IPS DF 4.7 (cell line): ENCODE measurements at regions not wholly inside any gene's neighbourhood (a gene's known extent, or its start where the extent isn't known, plus 50 kb on each side); places are given as distances from the start of the nearest gene placed in this dataset.
"Not testable (repeated sequence)": the region's sequence is repeated elsewhere in the genome, so short reads cannot be mapped to it uniquely, and the experiment has no call there.

Experiments
- DNase-seq: peaks from one replicate; pipeline ENCODE4 v3.0.0-alpha.2; 2013; ENCODE audit warnings: low spot score; ENCODE audit errors: extremely low read depth

DNA sequence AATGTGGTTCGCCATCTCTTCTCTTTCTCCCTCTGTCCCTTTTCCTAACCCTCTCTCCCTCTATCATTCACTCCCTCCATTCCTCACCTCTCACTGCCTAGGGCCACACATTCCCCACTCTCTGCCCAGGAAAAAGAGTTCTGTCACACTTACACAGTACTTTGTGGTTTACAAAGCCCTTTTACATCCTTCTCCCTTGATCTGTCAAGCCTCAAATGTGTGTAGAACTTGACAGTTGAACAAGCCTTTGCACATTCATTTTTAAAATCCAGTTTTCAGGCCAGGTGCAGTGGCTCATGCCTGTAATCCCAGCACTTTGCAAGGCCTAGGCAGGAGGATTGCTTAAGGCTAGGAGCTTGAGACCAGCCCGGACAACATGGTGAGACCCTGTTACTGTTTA is 156.3 kb downstream of the VSIG4 start:
- no peak for DNase-seq

- DNase-seq: no peak
Measured at GRCh38 chrX:65879977-65880799, 159.7 kb downstream of the VSIG4 start.

DNA sequence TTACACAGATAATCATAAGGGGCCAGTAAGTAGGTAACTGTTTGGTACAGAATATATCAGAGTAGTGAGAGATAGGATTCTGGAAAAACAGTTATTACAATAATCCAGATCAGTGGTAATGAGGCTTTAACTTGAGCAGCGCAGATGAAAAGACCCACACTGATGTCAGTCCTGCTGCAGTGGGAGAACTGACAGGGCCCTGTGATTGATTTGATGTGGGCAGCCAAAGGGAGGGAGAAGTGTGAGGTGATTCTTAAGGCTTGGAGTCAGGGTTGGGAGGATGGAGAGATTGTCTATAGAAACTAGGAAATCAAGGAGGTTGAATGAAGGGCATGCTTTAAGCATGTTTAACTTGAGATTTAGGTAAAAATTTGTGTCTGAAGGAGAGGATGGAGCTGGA is 161.4 kb downstream of the VSIG4 start:
- no peak for DNase-seq

- no peak for DNase-seq
Measured at GRCh38 chrX:65877953-65878352, 161.9 kb downstream of the VSIG4 start.

GRCh38 chrX:65875614-65876013 is 164.3 kb downstream of the VSIG4 start:
- DNase-seq: not testable (repeated sequence)

DNA sequence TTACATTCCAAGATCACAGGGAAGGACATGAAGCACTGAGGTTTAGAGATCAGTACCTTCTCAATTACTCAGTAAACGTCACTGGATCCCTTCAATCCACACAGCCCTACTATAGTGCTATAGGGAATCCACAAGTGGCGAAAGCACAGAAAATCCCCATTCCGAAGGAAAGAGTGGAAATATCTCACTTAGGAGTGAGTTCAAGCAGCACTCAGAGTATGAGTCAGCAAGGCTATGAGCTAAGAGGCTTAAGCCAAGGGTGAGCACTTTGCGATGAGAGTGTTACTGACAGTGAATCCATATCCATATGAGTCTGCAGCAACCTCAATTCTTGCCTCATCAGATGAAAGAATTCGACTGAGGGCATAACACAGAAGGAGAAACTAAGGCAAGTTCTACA is 165.1 kb downstream of the VSIG4 start:
- DNase-seq: no peak

DNA sequence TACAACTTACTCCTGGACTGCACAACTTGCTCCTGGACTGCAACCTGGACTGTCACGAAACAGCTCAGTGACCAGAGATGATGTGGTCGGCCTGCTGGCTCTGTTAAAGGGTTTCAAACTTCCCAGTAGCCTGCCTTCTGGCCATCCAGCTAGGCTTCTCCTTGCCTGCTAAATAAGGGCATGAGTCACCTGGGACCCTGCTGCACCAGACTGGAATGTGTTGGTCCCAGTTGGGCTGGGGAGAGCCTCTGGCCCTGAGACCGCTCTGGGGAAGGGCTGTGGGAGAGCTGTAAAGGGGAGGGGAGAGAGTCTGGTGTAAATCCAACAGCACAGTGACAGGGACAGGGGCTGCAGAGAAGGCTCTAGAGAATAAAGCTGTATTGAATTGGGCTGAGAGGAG is 165.8 kb downstream of the VSIG4 start:
- no peak for DNase-seq

DNA sequence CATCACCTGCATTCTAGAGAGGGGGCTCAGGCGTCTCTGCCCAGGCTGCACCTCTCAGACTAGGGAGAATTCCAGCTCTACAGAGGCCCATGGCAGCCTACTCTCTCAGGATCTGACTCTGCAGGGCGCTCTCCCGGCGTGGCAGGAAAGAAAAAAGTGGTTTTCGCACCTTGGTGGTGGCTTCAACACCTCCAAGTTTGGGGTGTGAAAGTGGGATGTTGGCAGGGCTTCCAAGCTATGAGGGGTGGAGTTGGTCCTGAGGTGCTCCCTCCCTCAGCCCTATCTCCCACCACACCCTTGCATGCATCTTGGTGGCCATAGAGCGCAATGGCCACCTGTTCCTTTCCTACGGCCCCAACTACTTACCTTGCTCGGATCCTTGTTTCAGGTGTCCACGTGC is 166.5 kb downstream of the VSIG4 start:
- DNase-seq: no peak

DNA sequence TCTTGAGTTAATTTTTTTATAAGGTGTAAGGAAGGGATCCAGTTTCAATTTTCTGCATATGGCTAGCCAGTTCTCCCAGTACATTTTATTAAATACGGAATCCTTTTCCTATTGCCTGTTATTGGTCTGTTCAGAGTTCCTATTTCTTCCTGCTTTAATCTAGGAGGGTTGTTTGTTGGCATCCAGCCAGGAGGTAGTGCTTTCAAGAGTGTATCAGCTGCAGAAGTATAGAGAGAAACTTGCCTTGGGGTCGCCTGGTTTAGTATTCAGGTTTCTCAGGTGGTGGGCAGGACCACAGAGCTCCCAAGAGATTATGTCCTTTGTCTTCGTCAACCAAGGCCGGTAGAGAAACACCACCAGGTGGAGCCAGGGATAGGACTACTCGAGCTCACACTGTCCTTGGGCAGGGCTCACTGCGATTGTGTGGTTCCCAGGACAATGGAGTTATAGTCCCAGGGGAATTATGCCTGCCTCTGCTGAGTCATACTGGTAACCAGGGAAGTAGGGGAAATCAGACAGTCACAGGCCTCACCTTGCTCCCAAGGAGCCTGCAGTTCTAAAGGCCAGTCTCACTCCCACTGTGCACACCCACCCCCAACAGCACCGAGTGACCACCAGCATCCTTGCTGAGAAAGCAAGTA is 168.1 kb downstream of the VSIG4 start:
- DNase-seq: peak; percentile 14

- not testable (repeated sequence) for DNase-seq
Measured at GRCh38 chrX:65870544-65870943, 169.3 kb downstream of the VSIG4 start.

DNA sequence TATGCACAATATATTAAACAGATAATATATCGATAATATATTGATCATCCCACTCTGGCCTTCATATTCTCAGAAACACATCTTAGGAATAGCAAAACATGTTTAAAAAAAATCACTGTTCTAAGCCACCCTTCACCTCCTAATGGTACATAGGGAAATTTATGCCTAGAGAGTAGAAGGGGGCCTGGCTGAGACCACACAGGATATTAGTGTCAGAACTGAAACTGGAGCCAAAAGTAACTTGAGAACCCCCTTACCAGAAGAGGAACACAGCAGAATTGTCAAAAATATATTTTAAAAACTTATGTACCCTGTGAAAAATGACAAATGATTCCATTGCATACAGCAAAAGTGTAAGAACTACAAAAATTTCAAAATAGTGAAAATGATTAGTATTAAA is 173.1 kb downstream of the VSIG4 start:
- DNase-seq: no peak

DNA sequence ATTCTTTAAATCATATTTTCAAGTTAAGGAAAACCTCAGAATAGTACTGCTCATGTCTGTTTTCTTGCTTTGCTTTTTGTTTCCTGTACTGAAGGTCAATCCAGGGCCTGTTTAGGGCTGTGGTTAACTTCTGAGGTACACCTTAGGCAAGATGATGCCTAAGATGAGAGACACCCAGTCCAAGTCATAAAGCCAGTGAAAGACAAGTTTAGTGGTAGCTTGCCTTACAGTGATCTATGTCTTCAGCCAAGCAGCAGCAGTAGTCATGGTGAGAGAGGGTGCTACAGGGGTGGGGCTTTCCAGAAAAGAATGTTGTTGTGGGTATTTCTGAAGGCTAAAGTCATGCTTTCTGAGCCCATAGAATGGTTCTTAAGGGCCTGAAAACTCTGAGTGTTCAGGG is 173.7 kb downstream of the VSIG4 start:
- no peak for DNase-seq

GRCh38 chrX:65862638-65863037 is 177.2 kb downstream of the VSIG4 start:
- no peak for DNase-seq

DNA sequence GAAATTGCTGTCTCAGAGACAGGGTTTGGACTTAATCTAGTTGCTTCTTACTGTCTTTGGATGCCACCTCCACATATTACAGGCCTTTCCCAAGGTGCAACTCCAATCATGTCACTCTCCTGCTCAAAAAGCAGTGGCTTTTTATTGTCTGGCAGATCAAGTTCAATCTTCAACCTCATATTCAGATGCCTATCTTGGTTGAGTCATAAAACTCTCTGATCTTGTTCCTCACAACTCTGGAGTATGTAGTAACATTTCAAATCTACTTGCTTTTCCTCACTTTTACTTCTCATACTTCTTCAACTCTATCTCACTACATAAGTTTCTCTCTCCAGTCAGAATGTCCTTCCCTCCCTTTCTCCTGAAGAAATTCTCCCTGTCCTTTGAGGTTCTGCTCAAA is 180.6 kb downstream of the VSIG4 start:
- DNase-seq: no peak

GRCh38 chrX:65854437-65854836 is 185.4 kb downstream of the VSIG4 start:
- not testable (repeated sequence) for DNase-seq

DNA sequence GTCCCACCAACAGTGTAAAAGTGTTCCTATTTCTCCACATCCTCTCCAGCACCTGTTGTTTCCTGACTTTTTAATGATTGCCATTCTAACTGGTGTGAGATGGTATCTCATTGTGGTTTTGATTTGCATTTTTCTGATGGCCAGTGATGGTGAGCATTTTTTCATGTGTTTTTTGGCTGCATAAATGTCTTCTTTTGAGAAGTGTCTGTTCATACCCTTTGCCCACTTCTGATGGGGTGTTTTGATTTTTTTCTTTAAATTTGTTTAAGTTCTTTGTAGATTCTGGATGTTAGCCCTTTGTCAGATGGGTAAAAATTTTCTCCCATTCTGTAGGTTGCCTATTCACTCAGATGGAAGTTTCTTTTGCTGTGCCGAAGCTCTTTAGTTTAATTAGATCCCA is 183.9 kb downstream of the MSN start:
- DNase-seq: not testable (repeated sequence)

GRCh38 chrX:65850821-65851220 is 183.4 kb downstream of the MSN start:
- not testable (repeated sequence) for DNase-seq

DNA sequence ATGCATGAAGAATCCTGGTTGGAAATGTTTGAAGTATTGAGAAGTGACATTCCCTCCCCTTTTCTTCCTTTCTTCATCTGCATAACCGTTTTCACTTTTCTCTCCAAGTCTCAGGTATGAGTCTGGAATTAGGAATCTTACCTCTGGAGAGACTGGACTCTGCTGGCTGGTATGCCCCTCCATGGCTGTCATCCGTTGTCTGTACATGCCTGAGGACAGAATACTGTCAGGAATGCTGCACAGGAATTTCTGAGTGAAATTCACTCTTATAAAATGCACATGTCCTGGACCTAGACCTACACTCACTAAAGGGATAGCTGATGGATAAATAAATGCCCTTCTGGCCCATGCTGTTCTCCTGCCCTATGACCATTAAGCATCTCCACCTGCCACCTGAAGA is 179.5 kb downstream of the MSN start:
- no peak for DNase-seq

GRCh38 chrX:65841263-65841662 is 173.8 kb downstream of the MSN start:
- DNase-seq: no peak

DNA sequence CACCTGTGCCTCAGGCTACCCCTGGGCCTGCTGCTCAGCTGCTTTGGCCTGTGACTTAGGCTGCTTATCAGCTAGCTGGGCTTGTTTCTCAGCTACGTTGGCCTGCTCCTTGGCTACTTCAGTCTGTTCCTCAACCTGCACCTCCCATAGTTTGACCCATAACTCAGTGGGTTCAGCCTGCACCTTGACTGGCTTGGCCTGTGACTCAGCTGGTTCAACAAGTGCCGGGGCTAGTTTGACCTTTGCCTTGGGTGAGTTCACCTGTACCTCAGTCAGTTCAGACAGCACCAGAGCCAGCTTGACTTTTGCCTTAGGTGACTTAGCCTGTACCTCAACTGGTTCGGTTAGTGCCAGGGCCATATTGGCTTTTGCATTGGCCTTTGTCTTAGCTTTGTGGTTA is 171.2 kb downstream of the MSN start:
- no peak for DNase-seq

- DNase-seq: no peak
Measured at GRCh38 chrX:65837875-65838549, 170.6 kb downstream of the MSN start.

DNA sequence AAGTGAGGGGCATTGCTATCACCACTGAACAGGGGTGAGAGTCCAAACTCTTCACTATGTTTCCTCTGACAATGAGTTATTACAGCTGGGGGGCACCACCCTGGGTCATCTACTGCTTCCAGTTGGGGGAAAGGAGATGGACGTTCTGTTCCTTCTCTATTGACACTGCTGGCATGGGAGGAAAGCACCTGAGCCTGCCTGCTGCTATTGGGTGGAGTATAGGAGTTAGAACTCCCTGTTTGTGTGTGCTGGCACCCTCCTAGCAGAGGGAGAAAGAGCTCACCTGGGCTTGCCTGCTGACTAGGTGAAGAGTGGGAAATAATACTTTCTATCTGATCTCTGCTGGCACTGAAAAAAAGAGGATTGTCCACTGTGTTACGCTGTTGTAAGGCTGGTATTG is 163.8 kb downstream of the MSN start:
- DNase-seq: no peak
